ENCODE measurements at regions not wholly inside any gene's neighbourhood (a gene's known extent, or its start where the extent isn't known, plus 50 kb on each side); places are given as distances from the start of the nearest gene placed in this dataset.

- DNase-seq, result no peak
These were observed 289.4 kb downstream of the FOXO1 start for GRCh38 chr13:40376867-40377535.

- DNase-seq, result no peak
These were observed 288.7 kb downstream of the FOXO1 start for GRCh38 chr13:40377783-40378182.

- DNase-seq, result no peak
These were observed 287.2 kb downstream of the FOXO1 start for GRCh38 chr13:40379196-40379595.

GRCh38 chr13:40379794-40380578 is 286.5 kb downstream of the FOXO1 start:
- DNase-seq, result no peak

GRCh38 chr13:40381935-40382764 is 284.3 kb downstream of the FOXO1 start:
- peak; percentile 54 for DNase-seq

- DNase-seq, result no peak
These were observed 283.3 kb downstream of the FOXO1 start for GRCh38 chr13:40383132-40383531.

- DNase-seq, result no peak
These were observed 282.6 kb downstream of the FOXO1 start for GRCh38 chr13:40383885-40384284.

- DNase-seq, result no peak
These were observed 281.2 kb downstream of the FOXO1 start for GRCh38 chr13:40384976-40385857.

- no peak for DNase-seq
These were observed 280.6 kb downstream of the FOXO1 start for GRCh38 chr13:40385858-40386180.

- no peak for DNase-seq
These were observed 279.9 kb downstream of the FOXO1 start for GRCh38 chr13:40386586-40386985.

- no peak for DNase-seq
These were observed 278.7 kb downstream of the FOXO1 start for GRCh38 chr13:40387775-40388174.

GRCh38 chr13:40388617-40389016 is 277.8 kb downstream of the FOXO1 start:
- DNase-seq, result peak; percentile 88

- DNase-seq, result peak; percentile 80
These were observed 277.3 kb downstream of the FOXO1 start for GRCh38 chr13:40389081-40389641.

- DNase-seq, result no peak
These were observed 276.0 kb downstream of the FOXO1 start for GRCh38 chr13:40390401-40390916.

- DNase-seq, result no peak
These were observed 274.7 kb downstream of the FOXO1 start for GRCh38 chr13:40391788-40392187.

- DNase-seq, result no peak
These were observed 272.0 kb downstream of the FOXO1 start for GRCh38 chr13:40394304-40394985.

GRCh38 chr13:40398065-40398464 is 268.4 kb downstream of the FOXO1 start:
- DNase-seq, result no peak

GRCh38 chr13:40399756-40400155 is 266.7 kb downstream of the FOXO1 start:
- no peak for DNase-seq

GRCh38 chr13:40401911-40402776 is 264.3 kb downstream of the FOXO1 start:
- DNase-seq, result peak; percentile 76

- DNase-seq, result no peak
These were observed 263.5 kb downstream of the FOXO1 start for GRCh38 chr13:40402931-40403431.
